Stimulated activated CD4-positive, alpha-beta T cell treated with anti-CD3 and anti-CD28 coated beads, Interleukin-15, amount 100 ng/mL, for 48 hours (primary cell): ENCODE measurements at regions not wholly inside any gene's neighbourhood (a gene's known extent, or its start where the extent isn't known, plus 50 kb on each side); places are given as distances from the start of the nearest gene placed in this dataset.

Experiments used
- DNase-seq, 2 donors: peaks; one replicate each; pipeline ENCODE4 v3.0.0-alpha.2; 2020; ENCODE audit warnings: low read depth in 2 of 2

- DNase-seq = no peak
Observed at GRCh38 chr6:138550346-138550767, 51.1 kb upstream of the NHSL1 start.

- no peak for DNase-seq
Observed at GRCh38 chr6:138554146-138554545, 54.9 kb upstream of the NHSL1 start.

GRCh38 chr6:138555421-138555988 is 56.2 kb upstream of the NHSL1 start:
- DNase-seq = no peak

- DNase-seq = no peak
Observed at GRCh38 chr6:138557147-138557546, 57.9 kb upstream of the NHSL1 start.

- no peak for DNase-seq
Observed at GRCh38 chr6:138559143-138559542, 59.8 kb upstream of the NHSL1 start.

GRCh38 chr6:138560130-138560860 is 61.0 kb upstream of the NHSL1 start:
- no peak for DNase-seq

- DNase-seq = no peak
Observed at GRCh38 chr6:138562691-138563090, 63.4 kb upstream of the NHSL1 start.

- no peak for DNase-seq
Observed at GRCh38 chr6:138563231-138563630, 63.9 kb upstream of the NHSL1 start.

GRCh38 chr6:138563650-138564049 is 64.4 kb upstream of the NHSL1 start:
- no peak for DNase-seq

GRCh38 chr6:138564170-138564721 is 65.0 kb upstream of the NHSL1 start:
- no peak for DNase-seq

GRCh38 chr6:138567052-138567451 is 67.8 kb upstream of the NHSL1 start:
- no peak for DNase-seq

GRCh38 chr6:138568997-138569396 is 69.7 kb upstream of the NHSL1 start:
- DNase-seq = no peak

GRCh38 chr6:138569554-138569953 is 70.3 kb upstream of the NHSL1 start:
- DNase-seq = no peak

- DNase-seq = no peak
Observed at GRCh38 chr6:138569970-138570724, 70.9 kb upstream of the NHSL1 start.

GRCh38 chr6:138570725-138571029 is 71.4 kb upstream of the NHSL1 start:
- DNase-seq = no peak

- DNase-seq = no peak
Observed at GRCh38 chr6:138571181-138571580, 71.9 kb upstream of the NHSL1 start.

GRCh38 chr6:138571585-138572166 is 72.4 kb upstream of the NHSL1 start:
- no peak for DNase-seq

GRCh38 chr6:138572167-138572875 is 73.0 kb upstream of the NHSL1 start:
- no peak for DNase-seq

- DNase-seq = no peak
Observed at GRCh38 chr6:138572885-138573284, 73.6 kb upstream of the NHSL1 start.

- DNase-seq = no peak
Observed at GRCh38 chr6:138575257-138575656, 76.0 kb upstream of the NHSL1 start.

- DNase-seq = no peak
Observed at GRCh38 chr6:138576313-138576712, 77.0 kb upstream of the NHSL1 start.
